IMR-90 (cell line): ENCODE measurements at regions not wholly inside any gene's neighbourhood (a gene's known extent, or its start where the extent isn't known, plus 50 kb on each side); places are given as distances from the start of the nearest gene placed in this dataset.

Source experiments
- CEBPB ChIP-seq: IDR thresholded peaks from 2 replicates; pipeline ENCODE4 v1.6.1; 2012; ENCODE audit warnings: low read depth, low read length, improper control_type of control experiment
- CTCF ChIP-seq: conservative IDR thresholded peaks from 2 replicates; pipeline ENCODE4 v1.5.1; 2012; ENCODE audit warnings: mild to moderate bottlenecking, low read depth, low read length, improper control_type of control experiment
- ELK1 ChIP-seq: fragments of 150-350 bp; IDR thresholded peaks from 2 replicates; pipeline ENCODE4 v1.6.1; 2016; ENCODE audit warnings: low read depth, mild to moderate bottlenecking, low read length, moderate library complexity, borderline replicate concordance
- FOS ChIP-seq: fragments of 150-350 bp; IDR thresholded peaks from 2 replicates; pipeline ENCODE4 v1.6.1; 2016; ENCODE audit warnings: low read depth, low read length
- MAZ ChIP-seq: IDR thresholded peaks from 2 replicates; pipeline ENCODE4 v1.6.1; 2012; ENCODE audit warnings: low read depth, mild to moderate bottlenecking, low read length, improper control_type of control experiment, moderate library complexity, borderline replicate concordance
- MXI1 ChIP-seq: IDR thresholded peaks from 2 replicates; pipeline ENCODE4 v1.6.1; 2012; ENCODE audit warnings: low read depth, mild to moderate bottlenecking, low read length, moderate library complexity, borderline replicate concordance
- NFE2L2 ChIP-seq: fragments of 150-350 bp; IDR thresholded peaks from 2 replicates; pipeline ENCODE4 v1.6.1; 2016; ENCODE audit warnings: low read depth, mild to moderate bottlenecking, low read length
- POLR2A ChIP-seq: IDR thresholded peaks from 2 replicates; pipeline ENCODE4 v1.6.1; 2012; ENCODE audit warnings: mild to moderate bottlenecking, low read depth, low read length
- RAD21 ChIP-seq: IDR thresholded peaks from 2 replicates; pipeline ENCODE4 v1.6.1; 2012; ENCODE audit warnings: low read length, improper control_type of control experiment
- RFX5 ChIP-seq: IDR thresholded peaks from 2 replicates; pipeline ENCODE4 v1.8.0; 2012; ENCODE audit warnings: low read depth, mild to moderate bottlenecking, low read length, moderate library complexity
- SMC3 ChIP-seq: fragments of 150-350 bp; IDR thresholded peaks from 2 replicates; pipeline ENCODE4 v1.6.1; 2016; ENCODE audit warnings: low read depth, mild to moderate bottlenecking, antibody characterized with exemption, low read length, moderate library complexity
- USF2 ChIP-seq: fragments of 150-350 bp; IDR thresholded peaks from 2 replicates; pipeline ENCODE4 v1.6.1; 2017; ENCODE audit warnings: mild to moderate bottlenecking, antibody characterized with exemption, low read length, low read depth

- no peak for TF ChIP-seq NFE2L2
- TF ChIP-seq POLR2A, result no peak
- TF ChIP-seq CTCF, result no peak
- no peak for TF ChIP-seq MAZ
- TF ChIP-seq MXI1, result no peak
- TF ChIP-seq RAD21, result no peak
- no peak for TF ChIP-seq RFX5
- no peak for TF ChIP-seq CEBPB
- no peak for TF ChIP-seq USF2
- TF ChIP-seq ELK1, result no peak
- TF ChIP-seq FOS, result no peak
- TF ChIP-seq SMC3, result no peak
Observed at GRCh38 chr1:219050086-219050821, 123.4 kb upstream of the LYPLAL1 start.
